A673 (cell line): ENCODE measurements at regions not wholly inside any gene's neighbourhood (a gene's known extent, or its start where the extent isn't known, plus 50 kb on each side); places are given as distances from the start of the nearest gene placed in this dataset.

Source experiments
- EZH2 ChIP-seq: fragments of 200-600 bp; sonication (generic); IDR thresholded peaks from 2 replicates; pipeline ENCODE4 v1.6.1; 2017; ENCODE audit warnings: borderline replicate concordance, low read depth, mild to moderate bottlenecking, mixed read lengths, antibody characterized with exemption, low read length; ENCODE audit not compliant: poor library complexity, severe bottlenecking
- TF ChIP-seq, protein P1 (sequence below): fragments of 300-800, 200-600 bp; sonication (generic); conservative IDR thresholded peaks from 2 replicates; pipeline ENCODE4 v1.5.1; 2017; ENCODE audit warnings: low read depth, mild to moderate bottlenecking, antibody characterized with exemption, low read length, moderate library complexity, mixed read lengths

- TF ChIP-seq, protein P1, sequence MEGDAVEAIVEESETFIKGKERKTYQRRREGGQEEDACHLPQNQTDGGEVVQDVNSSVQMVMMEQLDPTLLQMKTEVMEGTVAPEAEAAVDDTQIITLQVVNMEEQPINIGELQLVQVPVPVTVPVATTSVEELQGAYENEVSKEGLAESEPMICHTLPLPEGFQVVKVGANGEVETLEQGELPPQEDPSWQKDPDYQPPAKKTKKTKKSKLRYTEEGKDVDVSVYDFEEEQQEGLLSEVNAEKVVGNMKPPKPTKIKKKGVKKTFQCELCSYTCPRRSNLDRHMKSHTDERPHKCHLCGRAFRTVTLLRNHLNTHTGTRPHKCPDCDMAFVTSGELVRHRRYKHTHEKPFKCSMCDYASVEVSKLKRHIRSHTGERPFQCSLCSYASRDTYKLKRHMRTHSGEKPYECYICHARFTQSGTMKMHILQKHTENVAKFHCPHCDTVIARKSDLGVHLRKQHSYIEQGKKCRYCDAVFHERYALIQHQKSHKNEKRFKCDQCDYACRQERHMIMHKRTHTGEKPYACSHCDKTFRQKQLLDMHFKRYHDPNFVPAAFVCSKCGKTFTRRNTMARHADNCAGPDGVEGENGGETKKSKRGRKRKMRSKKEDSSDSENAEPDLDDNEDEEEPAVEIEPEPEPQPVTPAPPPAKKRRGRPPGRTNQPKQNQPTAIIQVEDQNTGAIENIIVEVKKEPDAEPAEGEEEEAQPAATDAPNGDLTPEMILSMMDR, result no peak
- no peak for TF ChIP-seq EZH2
These were observed 387.1 kb downstream of the DHX35 start for GRCh38 chr20:39349240-39349639.
